ENCODE measurements at regions not wholly inside any gene's neighbourhood (a gene's known extent, or its start where the extent isn't known, plus 50 kb on each side); places are given as distances from the start of the nearest gene placed in this dataset. TPM values are rescaled to one million over a fixed set of nuclear protein-coding genes. Genes with fewer than 3 reads are reported as not detected.

DNA sequence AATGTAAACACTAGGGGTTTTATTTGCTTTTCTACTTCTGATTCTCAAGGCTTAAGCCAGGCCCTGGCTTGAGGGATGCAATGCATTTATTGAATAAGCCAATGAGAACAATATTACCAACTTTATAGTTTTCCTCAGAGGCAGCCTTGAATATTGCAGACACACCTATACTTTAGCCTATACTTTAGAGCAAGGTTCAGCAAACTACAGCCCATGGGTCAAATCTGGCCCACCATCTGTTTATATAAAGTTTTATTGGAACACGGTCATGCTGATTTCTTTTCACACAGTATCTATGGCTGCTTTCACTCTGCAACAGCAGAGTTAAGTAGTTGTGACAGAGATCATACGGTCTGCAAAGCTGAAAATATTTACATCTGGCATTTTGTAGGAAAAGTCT, 50.3 kb upstream of the E2F8 start:
- Mint-ChIP-seq H3K27me3 (ENCODE audit: low read depth) (peaks cover 18% of the 10 kb centered on the region), H3K4me1 (ENCODE audit: low read depth) (no peaks in the 10 kb centered on the region), H3K4me3 (ENCODE audit: unreplicated experiment) (no peak overlapping the region), H3K9me3 (ENCODE audit: low read depth) (no peaks in the 10 kb centered on the region), H3K36me3 (ENCODE audit: low read depth) (no peaks in the 10 kb centered on the region), H3K27ac (ENCODE audit: unreplicated experiment) (no peak overlapping the region)
- DNase-seq (ENCODE audit: low spot score), result no peak
- TF ChIP-seq, protein P1, sequence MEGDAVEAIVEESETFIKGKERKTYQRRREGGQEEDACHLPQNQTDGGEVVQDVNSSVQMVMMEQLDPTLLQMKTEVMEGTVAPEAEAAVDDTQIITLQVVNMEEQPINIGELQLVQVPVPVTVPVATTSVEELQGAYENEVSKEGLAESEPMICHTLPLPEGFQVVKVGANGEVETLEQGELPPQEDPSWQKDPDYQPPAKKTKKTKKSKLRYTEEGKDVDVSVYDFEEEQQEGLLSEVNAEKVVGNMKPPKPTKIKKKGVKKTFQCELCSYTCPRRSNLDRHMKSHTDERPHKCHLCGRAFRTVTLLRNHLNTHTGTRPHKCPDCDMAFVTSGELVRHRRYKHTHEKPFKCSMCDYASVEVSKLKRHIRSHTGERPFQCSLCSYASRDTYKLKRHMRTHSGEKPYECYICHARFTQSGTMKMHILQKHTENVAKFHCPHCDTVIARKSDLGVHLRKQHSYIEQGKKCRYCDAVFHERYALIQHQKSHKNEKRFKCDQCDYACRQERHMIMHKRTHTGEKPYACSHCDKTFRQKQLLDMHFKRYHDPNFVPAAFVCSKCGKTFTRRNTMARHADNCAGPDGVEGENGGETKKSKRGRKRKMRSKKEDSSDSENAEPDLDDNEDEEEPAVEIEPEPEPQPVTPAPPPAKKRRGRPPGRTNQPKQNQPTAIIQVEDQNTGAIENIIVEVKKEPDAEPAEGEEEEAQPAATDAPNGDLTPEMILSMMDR (IDR thresholded peaks at IDR 0.05), result no peak

Small RNA genes in the stretch of these regions (microRNA-seq; reads per million reads assigned to microRNA genes)
- not detected for gene MIR4486 (ENCODE audit: borderline number of aligned reads)

All from chondrocyte (in vitro differentiated cells).